Hematopoietic multipotent progenitor cell treated with erythropoietin and hydrocortisone succinate and interleukin-3 and kit ligand, for 17 days (in vitro differentiated cells): ENCODE measurements at regions not wholly inside any gene's neighbourhood (a gene's known extent, or its start where the extent isn't known, plus 50 kb on each side); places are given as distances from the start of the nearest gene placed in this dataset.

Experiments
- DNase-seq: peaks from one replicate; pipeline ENCODE4 v3.0.0-alpha.2; 2015; ENCODE audit warnings: low spot score

DNA sequence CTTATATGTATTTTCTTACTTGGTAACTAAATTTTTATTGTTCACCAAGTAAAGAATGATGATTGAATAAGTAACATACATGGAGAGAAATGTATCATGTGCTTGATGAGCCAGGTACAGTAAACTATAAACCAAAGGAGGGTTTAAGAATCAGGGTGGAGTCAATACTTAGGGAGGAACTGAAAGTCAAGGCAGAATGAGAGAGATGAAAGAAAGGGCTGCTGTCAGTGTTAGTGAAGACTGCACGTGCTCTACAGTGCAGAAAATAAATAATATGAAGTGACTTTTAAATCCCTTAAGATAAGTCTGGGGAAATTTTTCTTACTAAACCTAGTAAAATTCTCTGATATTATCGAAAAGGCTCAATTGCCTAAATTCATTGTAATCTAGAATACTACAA is 986.0 kb downstream of the DSC3 start:
- DNase-seq = no peak

GRCh38 chr18:30044496-30044895 is 998.0 kb downstream of the DSC3 start:
- no peak for DNase-seq

DNA sequence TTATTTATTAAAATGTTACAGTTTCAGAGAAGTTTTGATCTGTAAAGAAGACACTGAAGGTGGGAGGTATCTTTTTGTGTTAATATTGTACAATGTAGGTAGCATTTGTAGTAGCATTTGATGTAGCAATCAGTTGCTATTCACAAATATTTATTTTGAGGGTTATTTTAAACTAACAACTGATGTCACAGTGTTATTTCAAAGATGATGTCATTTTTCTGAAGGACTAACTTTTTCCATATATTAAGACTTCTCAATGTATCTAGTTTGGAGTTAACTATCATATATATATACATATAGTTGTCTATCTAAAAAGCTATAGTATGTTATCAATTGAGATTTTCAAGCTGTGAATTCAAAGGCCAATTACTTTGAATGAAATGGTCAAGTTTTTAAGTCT is 1003.3 kb downstream of the DSC3 start:
- DNase-seq = no peak

DNA sequence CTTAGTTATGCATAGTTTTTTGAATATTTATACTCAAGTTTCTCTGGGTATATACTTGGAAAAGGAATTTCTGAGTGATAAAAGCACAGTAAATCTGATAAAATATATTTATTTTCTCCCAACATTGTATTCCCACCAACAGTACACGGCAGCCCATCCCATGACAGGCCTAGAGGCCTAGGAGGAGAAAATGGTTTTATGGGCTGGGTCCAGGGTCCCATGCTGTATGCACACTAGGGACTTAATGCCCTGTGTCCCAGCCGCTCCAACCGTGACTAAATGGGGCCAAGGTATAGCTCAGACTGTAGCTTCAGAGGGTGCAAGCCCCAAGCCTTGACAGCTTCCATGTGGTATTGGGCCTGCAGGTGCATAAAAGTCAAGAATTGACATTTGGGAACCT is 1007.7 kb downstream of the DSC3 start:
- DNase-seq = no peak

GRCh38 chr18:30016179-30016578 is 1026.4 kb downstream of the DSC3 start:
- no peak for DNase-seq

DNA sequence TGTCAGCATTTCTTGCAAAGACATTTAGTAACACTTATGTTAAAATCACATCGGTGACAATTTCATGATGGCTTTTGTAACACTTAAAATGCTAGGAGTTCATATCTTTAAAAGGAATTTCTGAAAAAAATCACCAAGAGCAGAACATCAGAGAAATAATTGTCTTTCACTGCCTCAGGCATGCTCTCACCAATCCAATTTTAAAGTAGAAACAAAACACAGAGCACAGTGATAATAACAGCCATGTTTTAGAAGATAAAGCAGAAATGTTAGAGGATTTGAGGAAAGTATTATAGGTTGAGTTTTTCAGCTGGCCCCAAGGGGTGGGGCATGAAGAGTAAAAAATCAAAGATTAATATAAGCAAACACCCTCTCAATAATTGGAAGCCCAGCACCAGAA is 1037.6 kb downstream of the DSC3 start:
- no peak for DNase-seq

DNA sequence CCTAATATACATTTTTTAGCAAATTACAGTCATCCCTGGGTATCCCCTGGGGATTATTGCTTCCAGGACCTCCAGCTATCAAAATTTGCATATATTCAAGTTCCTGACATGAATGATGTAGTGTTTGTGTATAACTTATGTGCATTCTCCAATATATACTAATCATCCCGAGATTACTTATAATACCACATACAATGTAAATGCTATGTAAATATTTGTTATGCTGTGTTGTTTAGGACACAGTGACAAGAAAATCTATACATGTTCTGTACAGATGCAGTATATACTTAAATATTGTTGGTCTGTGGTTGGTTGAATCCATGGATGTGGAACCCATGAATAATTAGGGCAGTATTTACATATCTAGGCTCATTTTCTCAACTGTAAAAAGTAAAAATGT is 1060.3 kb downstream of the DSC3 start:
- DNase-seq = no peak

DNA sequence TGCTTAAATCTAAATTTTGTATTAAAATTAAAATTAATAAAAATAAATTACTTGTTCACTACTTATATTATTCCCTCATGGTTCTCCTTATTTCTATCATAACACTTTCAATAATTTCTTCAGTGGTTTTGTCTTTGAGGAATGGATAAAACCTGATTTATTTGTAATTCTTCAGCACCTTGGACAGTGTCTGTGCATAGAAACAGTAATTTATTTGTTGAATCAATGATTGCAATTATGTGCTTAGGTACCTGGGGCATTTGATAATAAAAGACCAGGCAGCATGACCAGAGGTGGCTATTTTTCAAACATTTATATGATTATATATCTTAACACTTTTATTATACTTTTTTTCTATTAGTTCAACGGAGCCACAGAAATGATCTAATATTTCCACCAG is 1062.7 kb downstream of the DSC3 start:
- no peak for DNase-seq

GRCh38 chr18:29969876-29970275 is 1072.7 kb downstream of the DSC3 start:
- DNase-seq = no peak

- no peak for DNase-seq
Measured at GRCh38 chr18:29962579-29962978, 1080.0 kb downstream of the DSC3 start.

GRCh38 chr18:29960539-29960938 is 1082.0 kb downstream of the DSC3 start:
- DNase-seq = no peak

DNA sequence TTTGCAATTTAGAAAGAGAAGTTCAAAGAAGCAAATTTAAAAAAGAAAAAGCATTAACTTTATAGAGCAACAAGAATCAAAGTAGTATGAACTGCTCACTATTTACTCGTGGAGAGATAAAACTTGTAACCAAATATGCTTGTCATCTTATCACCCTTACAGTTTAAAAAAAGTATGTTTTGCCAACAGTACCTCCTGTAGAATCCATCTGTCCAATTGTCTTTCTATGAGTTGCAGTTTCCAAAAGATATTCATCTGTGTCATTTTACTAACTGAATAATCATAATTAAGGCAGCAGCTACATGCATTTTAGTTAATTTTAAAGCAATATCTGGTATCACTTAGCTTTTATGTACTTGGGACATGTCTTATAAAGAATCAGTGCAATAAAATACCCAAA is 1112.3 kb downstream of the DSC3 start:
- DNase-seq = no peak

DNA sequence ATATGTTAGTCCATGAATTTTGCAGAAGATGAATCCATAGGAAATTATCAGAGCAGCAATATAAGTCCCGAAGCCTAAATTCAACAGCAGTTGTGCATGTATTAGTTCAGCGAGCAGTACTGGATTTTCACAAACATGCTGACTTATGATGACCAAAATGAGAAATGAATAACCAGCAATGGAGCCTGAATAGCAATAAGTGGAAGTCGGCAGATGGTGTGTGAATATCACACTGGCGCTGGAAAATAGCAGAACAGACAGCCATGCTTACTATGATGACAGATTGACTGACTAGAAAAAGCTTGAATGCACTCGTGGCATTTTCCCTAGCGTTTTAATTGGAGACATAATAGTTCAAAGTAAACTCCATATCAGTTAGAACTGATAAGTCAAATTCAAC is 1114.5 kb downstream of the DSC3 start:
- no peak for DNase-seq

- no peak for DNase-seq
Measured at GRCh38 chr18:29925566-29925965, 1117.0 kb downstream of the DSC3 start.

GRCh38 chr18:29912351-29912750 is 1130.2 kb downstream of the DSC3 start:
- DNase-seq = no peak

DNA sequence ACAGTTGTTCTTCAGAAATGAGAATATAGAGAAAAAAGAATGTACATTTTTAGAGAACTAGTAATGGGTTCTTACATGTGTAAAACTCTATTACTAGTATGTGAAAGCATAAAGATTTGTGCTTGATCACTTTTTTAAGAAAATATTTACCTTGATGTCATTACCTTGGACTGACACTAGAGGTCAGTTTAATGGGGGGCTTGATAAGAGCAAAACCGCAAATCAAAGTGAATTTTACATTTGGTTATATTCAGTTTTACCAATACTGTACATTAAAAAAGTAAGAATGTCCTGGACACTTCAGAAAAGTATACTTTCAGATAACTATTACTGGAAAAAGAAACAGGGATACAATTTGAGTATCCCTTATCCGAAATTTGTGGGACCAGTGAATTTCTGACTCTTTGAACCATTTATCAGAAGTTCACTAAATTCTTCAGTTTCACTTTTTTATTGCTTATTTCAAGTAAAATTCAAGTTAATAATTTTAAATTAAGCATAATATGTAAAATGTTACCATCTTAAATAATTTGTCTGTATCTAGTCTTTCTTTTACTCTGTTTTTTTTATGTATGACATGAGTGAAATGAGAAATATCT is 1149.5 kb downstream of the DSC3 start:
- DNase-seq = no peak

DNA sequence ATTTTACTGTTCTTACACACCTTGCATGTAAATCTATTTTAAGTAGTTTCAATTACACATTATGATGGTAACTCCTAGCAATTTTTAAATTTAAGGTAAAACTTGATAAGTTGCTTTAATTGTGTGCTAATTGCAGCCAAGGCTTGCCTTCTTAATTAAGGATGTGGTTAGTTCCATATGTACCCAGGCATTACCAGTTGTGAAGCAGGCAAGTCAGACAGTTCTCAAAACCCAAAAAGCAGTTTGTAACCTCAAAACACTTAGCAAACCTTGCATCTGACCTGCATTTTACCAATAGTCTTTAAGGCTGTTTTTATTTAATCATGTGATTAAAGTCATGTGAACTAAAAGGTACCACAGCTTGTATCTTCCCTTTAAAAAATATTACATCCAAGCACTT is 1159.4 kb downstream of the DSC3 start:
- DNase-seq = no peak

GRCh38 chr18:29882620-29883019 is 1159.9 kb downstream of the DSC3 start:
- DNase-seq = no peak

DNA sequence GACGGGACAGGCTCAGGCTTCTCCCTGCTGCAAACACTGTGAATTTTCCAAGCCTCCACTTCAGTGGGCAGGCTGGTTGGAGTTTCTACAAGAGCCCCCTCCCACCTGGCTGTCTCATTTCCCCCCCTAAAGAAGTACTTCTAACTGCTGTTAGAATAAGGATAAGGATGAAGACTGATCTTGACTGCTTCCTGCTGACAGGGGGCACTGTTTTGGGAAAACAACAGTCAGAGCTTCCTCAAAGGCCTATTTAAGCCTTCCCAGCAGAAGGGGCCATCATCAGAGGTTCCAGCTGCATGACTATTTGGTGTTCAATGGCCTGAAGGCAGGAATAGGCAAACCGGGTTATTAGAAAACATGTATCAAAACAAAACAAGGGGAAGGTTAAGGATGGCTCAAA is 1162.8 kb downstream of the DSC3 start:
- no peak for DNase-seq

- DNase-seq = no peak
Measured at GRCh38 chr18:29874519-29875098, 1167.9 kb downstream of the DSC3 start.

DNA sequence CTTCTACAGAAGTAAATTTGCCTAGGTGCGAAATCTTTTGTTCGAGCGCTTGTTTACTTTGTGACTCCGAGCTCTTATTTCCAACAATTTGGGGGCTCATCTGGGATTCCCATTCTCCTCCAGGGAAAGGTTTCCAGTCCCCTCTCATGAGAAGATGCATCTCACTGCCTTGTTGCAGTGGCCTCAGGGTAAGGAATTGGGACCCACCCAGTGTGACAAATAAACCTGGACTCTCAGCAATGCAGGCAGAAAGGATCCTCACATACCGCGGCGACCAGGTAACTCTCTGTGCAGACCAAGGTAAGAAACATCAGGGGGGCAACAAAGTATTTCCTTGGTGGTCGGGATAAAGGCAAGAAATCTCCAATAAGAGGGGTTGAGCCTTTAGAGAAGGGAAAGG is 1169.3 kb downstream of the DSC3 start:
- no peak for DNase-seq

DNA sequence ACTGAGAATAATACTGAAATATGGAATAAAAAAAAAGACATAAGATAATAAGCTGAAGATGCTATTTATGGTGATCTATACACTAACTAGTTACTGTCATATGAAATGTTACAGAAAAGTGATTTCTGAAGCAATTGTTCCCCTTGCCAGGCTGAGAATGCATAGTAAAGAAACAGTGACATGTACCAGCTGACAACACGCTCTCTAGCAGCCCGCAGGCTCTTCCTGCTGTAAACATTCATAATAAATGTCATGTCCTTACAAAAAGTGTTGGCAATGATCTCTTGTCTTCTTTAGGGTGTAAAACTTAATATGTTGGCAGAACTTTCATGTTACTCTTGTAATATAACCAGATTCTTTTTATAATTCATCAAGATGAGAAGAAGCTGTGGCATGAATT is 1171.3 kb downstream of the DSC3 start:
- DNase-seq = no peak

DNA sequence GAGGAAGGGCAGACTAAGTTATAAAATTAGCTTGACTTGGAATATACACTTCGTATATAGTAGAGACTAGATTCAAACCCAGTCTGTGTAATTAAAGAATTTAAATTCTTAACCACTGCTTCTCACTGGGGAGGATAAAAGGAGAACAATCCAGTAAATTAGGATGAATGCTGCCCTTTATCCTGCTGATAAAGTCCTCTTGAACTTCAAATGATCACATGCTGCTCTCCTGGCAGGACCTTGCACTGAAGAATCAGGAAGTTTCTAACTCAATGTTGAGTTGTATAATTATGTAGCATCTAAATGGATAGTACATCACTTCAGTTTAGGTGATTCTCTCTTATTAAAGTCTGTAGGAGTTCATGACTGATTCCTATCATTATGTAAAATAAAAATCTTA is 1179.7 kb downstream of the DSC3 start:
- DNase-seq = no peak

GRCh38 chr18:29855637-29856036 is 1186.9 kb downstream of the DSC3 start:
- no peak for DNase-seq

GRCh38 chr18:29853126-29853525 is 1189.4 kb downstream of the DSC3 start:
- no peak for DNase-seq
